Fibroblast of lung (primary cell): ENCODE measurements at regions not wholly inside any gene's neighbourhood (a gene's known extent, or its start where the extent isn't known, plus 50 kb on each side); places are given as distances from the start of the nearest gene placed in this dataset.

Source experiments
- CTCF ChIP-seq, 2 donors: IDR thresholded peaks in 1 of 2; conservative IDR thresholded peaks in 1 of 2; 1 replicate in 1 of 2; 2 replicates in 1 of 2; pipeline ENCODE4 v1.5.1; 2011 to 2012; ENCODE audit warnings: low read length in 2 of 2, control low read depth in 1 of 2, inconsistent platforms in 1 of 2, low read depth in 1 of 2, mild to moderate bottlenecking in 1 of 2
- EZH2 ChIP-seq: IDR thresholded peaks from 2 replicates; pipeline ENCODE4 v1.5.1; 2012; ENCODE audit warnings: low read length, control low read depth, mild to moderate bottlenecking; ENCODE audit errors: missing control alignments

- TF ChIP-seq CTCF (conservative IDR thresholded peaks at IDR 0.05 in 1 of 2, IDR thresholded peaks at IDR 0.05 in 1 of 2; ENCODE audit: low read depth in 1 of 2, low read length in 2 of 2) (no peak), EZH2 (no peak)
Measured at GRCh38 chr3:106241593-106241992, 372.8 kb upstream of the CBLB start.
